ENCODE measurements at regions not wholly inside any gene's neighbourhood (a gene's known extent, or its start where the extent isn't known, plus 50 kb on each side); places are given as distances from the start of the nearest gene placed in this dataset.

DNA sequence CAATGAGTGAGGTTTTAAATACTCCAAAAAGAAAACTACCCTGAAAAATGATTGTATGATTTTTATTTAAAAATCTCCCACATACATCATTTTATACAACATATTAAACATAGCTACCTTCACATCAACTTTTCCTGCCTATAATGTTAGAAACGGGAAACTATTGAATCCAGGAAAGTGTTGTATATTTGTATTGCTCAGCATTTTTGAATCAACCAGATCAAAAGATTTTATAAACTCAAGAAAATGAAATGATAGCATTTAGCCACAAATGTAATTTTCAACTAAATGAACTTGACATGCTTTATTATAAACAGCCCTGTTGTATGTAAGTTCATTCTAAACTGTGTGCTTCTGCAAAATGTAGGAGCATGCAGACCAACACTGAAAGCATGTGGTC lies 124.6 kb upstream of the SLC10A2 start:
- H3K36me3 ChIP-seq = no peaks in the 10 kb centered on the region
- no peaks in the 10 kb centered on the region for H3K4me1 ChIP-seq
- H3K9me3 ChIP-seq = no peaks in the 10 kb centered on the region
- intact Hi-C loops (cut with DNase I) = no loop called here
- WGBS, 2 donors = 78 to 88% methylated on average over 1 of the region's 1 CpG
- TF ChIP-seq CTCF (IDR thresholded peaks at IDR 0.05) = no peak
- TF ChIP-seq POLR2A (IDR thresholded peaks at IDR 0.05) = no peak
- no peak overlapping the region for H3K4me3 ChIP-seq (replicated peaks in 1 of 3)
- H3K27ac ChIP-seq = no peak overlapping the region
- no peaks in the 10 kb centered on the region for H3K27me3 ChIP-seq
- DNase-seq = no peak

- Histone ChIP-seq H3K4me1 (no peaks in the 10 kb centered on the region), H3K36me3 (no peaks in the 10 kb centered on the region), H3K4me3 (replicated peaks in 1 of 3) (no peak overlapping the region), H3K27ac (no peak overlapping the region), H3K27me3 (no peaks in the 10 kb centered on the region), H3K9me3 (no peaks in the 10 kb centered on the region)
- DNase-seq = no peak
- TF ChIP-seq CTCF (IDR thresholded peaks at IDR 0.05) (peak in 3 of 6 experiments; percentile 31 to 47 (median 43)), POLR2A (IDR thresholded peaks at IDR 0.05) (no peak)
- WGBS, 2 donors = 23 to 27% methylated on average over 3 of the region's 3 CpGs
- intact Hi-C loops (cut with DNase I) = no loop called here
Measured at GRCh38 chr13:103188713-103189326, 122.6 kb upstream of the SLC10A2 start.

DNA sequence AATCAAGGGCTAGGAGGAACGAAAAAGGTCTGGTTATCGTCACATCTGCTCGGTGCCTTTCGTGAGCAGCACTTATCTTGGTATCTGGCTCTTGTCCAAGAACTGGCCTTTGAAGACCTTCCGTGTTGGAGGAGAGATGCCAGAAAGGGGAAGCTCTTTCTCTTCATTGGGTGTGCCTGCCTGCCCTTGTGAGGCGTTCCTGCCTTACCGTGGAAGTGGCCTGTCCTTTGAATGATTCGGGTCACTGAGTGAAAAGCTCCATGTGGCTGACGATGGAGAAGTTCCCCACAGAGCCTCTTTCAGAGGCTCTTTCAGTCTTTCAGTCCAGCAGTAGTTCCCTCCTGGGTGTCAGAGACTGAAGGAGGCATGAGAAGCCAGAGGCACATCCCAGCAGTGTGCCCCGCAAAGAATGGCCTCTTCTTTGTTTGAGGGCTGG lies 121.5 kb upstream of the SLC10A2 start:
- intact Hi-C loops (cut with DNase I) = no loop called here
- TF ChIP-seq POLR2A (IDR thresholded peaks at IDR 0.05) (no peak), CTCF (IDR thresholded peaks at IDR 0.05) (no peak)
- Histone ChIP-seq H3K9me3 (no peaks in the 10 kb centered on the region), H3K27me3 (no peaks in the 10 kb centered on the region), H3K27ac (no peak overlapping the region), H3K4me1 (no peaks in the 10 kb centered on the region), H3K4me3 (replicated peaks in 1 of 3) (no peak overlapping the region), H3K36me3 (no peaks in the 10 kb centered on the region)
- 37 to 44% methylated on average over 9 to 10 of the region's 10 CpGs for WGBS, 2 donors
- peak; percentile 19 to 21 for DNase-seq

- Histone ChIP-seq H3K27ac (no peak overlapping the region), H3K4me3 (replicated peaks in 1 of 3) (no peak overlapping the region), H3K36me3 (no peaks in the 10 kb centered on the region), H3K27me3 (no peaks in the 10 kb centered on the region), H3K9me3 (no peaks in the 10 kb centered on the region), H3K4me1 (no peaks in the 10 kb centered on the region)
- no peak for DNase-seq
- WGBS, 2 donors = 95% methylated on average over 2 of the region's 2 CpGs
- intact Hi-C loops (cut with DNase I) = no loop called here
- TF ChIP-seq POLR2A (IDR thresholded peaks at IDR 0.05) (no peak), CTCF (IDR thresholded peaks at IDR 0.05) (no peak)
Measured at GRCh38 chr13:103184413-103184812, 118.2 kb upstream of the SLC10A2 start.

- no peak for TF ChIP-seq POLR2A (IDR thresholded peaks at IDR 0.05)
- no peak for TF ChIP-seq CTCF (IDR thresholded peaks at IDR 0.05)
- no peaks in the 10 kb centered on the region for H3K27me3 ChIP-seq
- H3K4me3 ChIP-seq (replicated peaks in 1 of 3) = no peak overlapping the region
- no peak overlapping the region for H3K27ac ChIP-seq
- no peaks in the 10 kb centered on the region for H3K9me3 ChIP-seq
- no peak for DNase-seq
- WGBS, 2 donors = 80 to 84% methylated on average over 10 of the region's 10 CpGs
- no peaks in the 10 kb centered on the region for H3K4me1 ChIP-seq
- intact Hi-C loops (cut with DNase I) = no loop called here
- no peaks in the 10 kb centered on the region for H3K36me3 ChIP-seq
Measured at GRCh38 chr13:103178986-103179943, 113.0 kb upstream of the SLC10A2 start.

All from thyroid gland (tissue), 4 donors.